ENCODE measurements at regions not wholly inside any gene's neighbourhood (a gene's known extent, or its start where the extent isn't known, plus 50 kb on each side); places are given as distances from the start of the nearest gene placed in this dataset.

DNA sequence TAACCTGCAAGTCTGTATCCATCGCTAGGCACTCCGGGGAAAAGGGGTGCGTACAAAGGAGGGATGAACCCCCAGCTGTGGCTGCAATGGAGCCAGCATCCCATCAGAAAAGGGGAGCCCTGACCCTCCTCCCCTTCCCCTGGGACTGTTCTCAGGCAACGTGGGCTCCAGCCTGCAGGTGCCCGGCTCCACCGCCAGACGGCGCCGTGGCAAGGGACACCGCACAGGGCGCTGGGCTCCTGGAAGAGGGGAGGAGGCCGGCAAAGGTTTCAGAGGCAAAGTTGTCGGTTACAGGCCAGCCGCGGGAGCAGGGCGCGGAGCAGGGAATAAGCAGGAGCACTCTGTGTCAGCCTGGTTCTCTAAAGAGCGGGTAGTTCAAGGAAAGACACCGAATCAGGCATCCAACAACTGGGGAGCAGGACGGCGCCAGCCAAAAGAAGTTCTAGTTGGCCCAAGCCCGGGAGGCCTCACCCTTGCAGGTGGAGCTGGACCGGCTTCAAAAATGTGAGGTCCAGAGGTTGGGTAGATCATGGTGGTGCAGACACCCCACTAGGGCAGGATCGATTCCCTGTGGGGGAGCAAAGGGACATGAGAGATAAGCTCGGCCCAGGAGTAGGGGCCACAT lies 53.0 kb upstream of the ATP12A start:
- TF ChIP-seq, protein P1, sequence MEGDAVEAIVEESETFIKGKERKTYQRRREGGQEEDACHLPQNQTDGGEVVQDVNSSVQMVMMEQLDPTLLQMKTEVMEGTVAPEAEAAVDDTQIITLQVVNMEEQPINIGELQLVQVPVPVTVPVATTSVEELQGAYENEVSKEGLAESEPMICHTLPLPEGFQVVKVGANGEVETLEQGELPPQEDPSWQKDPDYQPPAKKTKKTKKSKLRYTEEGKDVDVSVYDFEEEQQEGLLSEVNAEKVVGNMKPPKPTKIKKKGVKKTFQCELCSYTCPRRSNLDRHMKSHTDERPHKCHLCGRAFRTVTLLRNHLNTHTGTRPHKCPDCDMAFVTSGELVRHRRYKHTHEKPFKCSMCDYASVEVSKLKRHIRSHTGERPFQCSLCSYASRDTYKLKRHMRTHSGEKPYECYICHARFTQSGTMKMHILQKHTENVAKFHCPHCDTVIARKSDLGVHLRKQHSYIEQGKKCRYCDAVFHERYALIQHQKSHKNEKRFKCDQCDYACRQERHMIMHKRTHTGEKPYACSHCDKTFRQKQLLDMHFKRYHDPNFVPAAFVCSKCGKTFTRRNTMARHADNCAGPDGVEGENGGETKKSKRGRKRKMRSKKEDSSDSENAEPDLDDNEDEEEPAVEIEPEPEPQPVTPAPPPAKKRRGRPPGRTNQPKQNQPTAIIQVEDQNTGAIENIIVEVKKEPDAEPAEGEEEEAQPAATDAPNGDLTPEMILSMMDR (IDR thresholded peaks at IDR 0.05; ENCODE audit: control insufficient read depth, extremely low read depth, insufficient read depth): 0 out of 2 replicates have a peak, but pooled peaks have one; percentile 20
- H3K4me3 ChIP-seq (ENCODE audit: low read depth, low read length): no peak overlapping the region
- no peak for DNase-seq (ENCODE audit: low read depth)

DNA sequence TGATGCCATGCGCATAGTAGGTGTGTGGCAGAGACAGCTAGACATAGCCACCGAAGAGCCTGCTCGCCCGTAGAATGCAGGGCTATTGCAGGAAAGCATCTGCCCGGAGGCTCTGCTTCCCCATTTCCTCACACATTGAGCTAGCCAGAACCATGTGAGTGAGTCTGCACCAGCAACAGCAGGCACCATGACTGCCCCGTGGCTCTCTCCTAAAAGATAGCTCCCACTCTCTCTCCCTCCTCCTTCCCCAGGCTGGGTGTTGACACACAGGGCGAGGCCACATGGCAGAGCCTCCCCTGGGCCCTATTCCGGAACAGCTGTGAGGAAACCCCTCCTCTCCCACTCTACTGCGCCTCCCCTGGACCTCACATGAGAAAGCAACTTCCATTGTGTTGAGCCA lies 52.3 kb upstream of the ATP12A start:
- no peak for DNase-seq (ENCODE audit: low read depth)
- TF ChIP-seq, protein P1 (IDR thresholded peaks at IDR 0.05; ENCODE audit: control insufficient read depth, extremely low read depth, insufficient read depth): no peak
- no peak overlapping the region for H3K4me3 ChIP-seq (ENCODE audit: low read depth, low read length)

DNA sequence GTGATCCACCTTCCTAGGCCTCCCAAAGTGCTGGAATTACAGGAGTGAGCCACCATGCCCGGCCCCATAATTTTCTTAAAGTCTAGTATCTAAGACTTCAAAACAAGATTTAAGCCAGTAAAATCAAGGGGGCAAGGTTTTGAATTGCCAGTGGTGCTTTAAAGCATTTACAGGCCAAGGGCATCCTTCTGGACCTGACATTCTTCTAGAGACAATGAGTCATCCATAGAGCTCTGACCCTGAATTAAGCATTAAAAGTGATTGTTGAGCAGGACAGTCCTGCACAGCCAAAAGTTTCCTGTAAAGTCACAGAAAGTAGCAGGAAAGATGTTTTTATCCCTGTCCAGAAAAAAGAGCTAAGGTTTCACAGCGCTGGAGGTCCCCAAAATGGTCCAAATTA lies 50.9 kb upstream of the ATP12A start:
- TF ChIP-seq, protein P1 (IDR thresholded peaks at IDR 0.05; ENCODE audit: control insufficient read depth, extremely low read depth, insufficient read depth): no peak
- no peak overlapping the region for H3K4me3 ChIP-seq (ENCODE audit: low read depth, low read length)
- no peak for DNase-seq (ENCODE audit: low read depth)

DNA sequence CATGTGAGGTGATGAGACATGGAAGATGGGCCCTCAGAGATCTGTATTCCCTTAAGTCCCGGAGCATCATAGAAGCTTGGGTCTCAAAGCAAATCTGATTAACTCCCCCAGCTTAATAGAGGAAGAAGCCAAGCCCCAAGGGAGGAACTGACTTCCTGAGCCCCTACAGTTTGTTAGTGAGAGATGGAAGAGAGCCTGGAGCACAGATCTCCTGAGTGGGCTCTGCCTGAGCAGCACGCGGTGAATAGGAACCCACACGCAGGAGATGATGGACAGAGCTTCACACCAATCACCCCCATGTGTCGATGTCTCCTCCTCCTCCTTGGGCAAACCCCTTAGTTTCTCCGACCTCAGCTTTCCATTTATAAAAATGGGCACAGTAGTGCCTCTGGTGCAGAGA lies 50.1 kb upstream of the ATP12A start:
- no peak overlapping the region for H3K4me3 ChIP-seq (ENCODE audit: low read depth, low read length)
- no peak for DNase-seq (ENCODE audit: low read depth)

More for the DNA sequence above, 50.1 kb upstream of the ATP12A start:
- TF ChIP-seq, protein P1 (IDR thresholded peaks at IDR 0.05; ENCODE audit: control insufficient read depth, extremely low read depth, insufficient read depth): no peak

All from LNCaP clone FGC (cell line).